Thyroid gland (tissue), 4 donors: ENCODE measurements at regions not wholly inside any gene's neighbourhood (a gene's known extent, or its start where the extent isn't known, plus 50 kb on each side); places are given as distances from the start of the nearest gene placed in this dataset.

Experiments used
- CTCF ChIP-seq, 6 experiments: fragments of 200-600 bp in 3 of 6; fragments of 450-650 bp in 3 of 6; sonication (generic) in 3 of 6; IDR thresholded peaks; one replicate each; pipeline ENCODE4 v1.5.1; 2016 to 2019; ENCODE audit warnings: antibody characterized with exemption in 6 of 6, mild to moderate bottlenecking in 2 of 6, inconsistent platforms in 1 of 6, moderate library complexity in 1 of 6
- POLR2A ChIP-seq, 2 donors: fragments of 450-650 bp; IDR thresholded peaks; one replicate each; pipeline ENCODE4 v1.6.1; 2017; ENCODE audit warnings: antibody characterized with exemption in 2 of 2, mild to moderate bottlenecking in 2 of 2, moderate library complexity in 1 of 2

GRCh38 chr3:31434819-31435218, 97.9 kb upstream of the STT3B start:
- no peak for TF ChIP-seq CTCF (IDR thresholded peaks at IDR 0.05)
- no peak for TF ChIP-seq POLR2A (IDR thresholded peaks at IDR 0.05)
